ENCODE measurements at regions not wholly inside any gene's neighbourhood (a gene's known extent, or its start where the extent isn't known, plus 50 kb on each side); places are given as distances from the start of the nearest gene placed in this dataset.

DNA sequence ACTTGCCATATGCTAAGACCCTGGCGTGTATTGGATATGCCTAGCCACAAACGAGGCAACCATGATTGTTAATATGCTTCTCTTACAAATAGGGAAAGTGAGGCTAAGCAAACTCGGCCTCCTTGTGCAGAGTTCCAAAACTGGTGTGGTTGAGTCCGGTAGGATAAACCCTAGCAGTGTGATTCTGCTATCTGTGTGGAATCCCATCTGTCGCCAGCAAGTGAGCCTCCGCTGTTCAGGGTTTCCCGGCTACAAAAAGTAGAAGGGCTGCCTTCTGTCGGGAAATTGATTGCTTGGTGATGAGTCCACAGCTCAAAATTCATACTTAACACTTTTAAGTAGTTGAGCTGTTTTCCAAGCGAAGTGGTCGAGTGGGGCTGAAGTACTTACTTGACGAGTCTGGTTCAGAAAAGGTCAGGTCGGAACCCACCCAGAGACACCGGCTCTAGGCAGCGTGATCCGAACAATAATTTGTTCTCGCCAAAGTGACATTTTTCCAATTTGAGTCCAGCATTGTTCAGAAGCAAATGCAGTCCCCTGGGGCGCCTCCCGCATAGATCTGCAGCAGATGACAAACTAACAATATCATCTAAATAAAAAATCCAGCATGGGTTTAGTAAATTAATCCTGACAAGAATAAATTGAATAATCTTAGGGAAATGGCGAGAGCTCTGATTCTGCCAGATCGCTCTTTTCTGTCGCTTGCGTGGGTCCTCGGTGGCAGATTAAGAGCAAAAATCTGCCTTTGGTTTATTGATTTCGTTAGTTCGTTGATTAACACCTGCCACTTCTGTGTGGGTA is 686.7 kb upstream of the RBFOX1 start:
- no peaks in the 10 kb centered on the region for H3K27me3 ChIP-seq
- TF ChIP-seq, protein P1, sequence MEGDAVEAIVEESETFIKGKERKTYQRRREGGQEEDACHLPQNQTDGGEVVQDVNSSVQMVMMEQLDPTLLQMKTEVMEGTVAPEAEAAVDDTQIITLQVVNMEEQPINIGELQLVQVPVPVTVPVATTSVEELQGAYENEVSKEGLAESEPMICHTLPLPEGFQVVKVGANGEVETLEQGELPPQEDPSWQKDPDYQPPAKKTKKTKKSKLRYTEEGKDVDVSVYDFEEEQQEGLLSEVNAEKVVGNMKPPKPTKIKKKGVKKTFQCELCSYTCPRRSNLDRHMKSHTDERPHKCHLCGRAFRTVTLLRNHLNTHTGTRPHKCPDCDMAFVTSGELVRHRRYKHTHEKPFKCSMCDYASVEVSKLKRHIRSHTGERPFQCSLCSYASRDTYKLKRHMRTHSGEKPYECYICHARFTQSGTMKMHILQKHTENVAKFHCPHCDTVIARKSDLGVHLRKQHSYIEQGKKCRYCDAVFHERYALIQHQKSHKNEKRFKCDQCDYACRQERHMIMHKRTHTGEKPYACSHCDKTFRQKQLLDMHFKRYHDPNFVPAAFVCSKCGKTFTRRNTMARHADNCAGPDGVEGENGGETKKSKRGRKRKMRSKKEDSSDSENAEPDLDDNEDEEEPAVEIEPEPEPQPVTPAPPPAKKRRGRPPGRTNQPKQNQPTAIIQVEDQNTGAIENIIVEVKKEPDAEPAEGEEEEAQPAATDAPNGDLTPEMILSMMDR (IDR thresholded peaks at IDR 0.05) = no peak
- no peak for TF ChIP-seq POLR2A (IDR thresholded peaks at IDR 0.05)
- no peaks in the 10 kb centered on the region for H3K36me3 ChIP-seq (ENCODE audit: low read depth, missing control alignments)
- no peak overlapping the region for H3K4me3 ChIP-seq
- no peak for DNase-seq
- H3K27ac ChIP-seq = no peak overlapping the region
- no peaks in the 10 kb centered on the region for H3K9me3 ChIP-seq
- intact Hi-C loops (cut with DNase I; ENCODE audit: low total_unique reads) = loop anchor here (10.0 kb wide), 1 partner anchor 1411 kb away; no protein-coding TSS in a partner anchor
- WGBS, 2 donors = 65 to 76% methylated on average over 25 of the region's 25 CpGs
- H3K4me1 ChIP-seq = no peaks in the 10 kb centered on the region

GRCh38 chr16:6644916-6645315 is 687.7 kb upstream of the RBFOX1 start:
- 62 to 70% methylated on average over 4 of the region's 4 CpGs for WGBS, 2 donors
- Histone ChIP-seq H3K27ac (no peak overlapping the region), H3K27me3 (no peaks in the 10 kb centered on the region), H3K36me3 (ENCODE audit: low read depth, missing control alignments) (no peaks in the 10 kb centered on the region), H3K4me3 (no peak overlapping the region), H3K9me3 (no peaks in the 10 kb centered on the region), H3K4me1 (no peaks in the 10 kb centered on the region)
- no peak for DNase-seq
- no peak for TF ChIP-seq POLR2A (IDR thresholded peaks at IDR 0.05)
- intact Hi-C loops (cut with DNase I; ENCODE audit: low total_unique reads) = loop anchor here (10.0 kb wide), 1 partner anchor 1410 kb away; no protein-coding TSS in a partner anchor

DNA sequence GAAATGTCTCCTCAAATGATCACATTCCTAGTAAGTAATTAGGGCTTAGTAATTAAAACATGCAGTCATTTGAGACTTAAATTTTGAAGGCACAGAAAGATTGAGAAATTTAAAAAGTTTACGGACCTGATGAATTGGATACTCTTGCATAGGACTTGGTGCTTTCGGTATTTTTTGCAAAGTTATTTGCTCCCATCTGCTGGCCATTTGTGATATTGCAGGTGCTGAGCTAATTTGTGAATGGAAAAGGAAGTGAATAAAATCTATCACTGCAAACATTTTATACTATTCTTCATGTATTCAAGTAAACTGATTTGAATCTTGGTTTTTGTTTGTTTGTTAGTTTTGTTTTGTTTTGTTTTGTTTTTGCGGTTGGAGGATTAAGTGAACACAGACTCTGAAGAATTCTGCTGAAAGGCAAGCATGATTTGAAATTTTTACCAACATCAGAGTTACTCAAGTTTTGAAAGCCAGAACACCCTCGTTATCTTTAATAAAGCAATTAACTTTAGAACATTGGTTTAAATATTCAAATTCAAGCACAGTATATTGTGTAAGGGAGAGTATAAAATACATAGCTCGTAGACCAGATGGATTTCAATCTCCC is 689.5 kb upstream of the RBFOX1 start:
- WGBS, 2 donors = 11 to 17% methylated on average over 5 of the region's 5 CpGs
- DNase-seq = peak; percentile 78
- TF ChIP-seq POLR2A (IDR thresholded peaks at IDR 0.05) = no peak
- TF ChIP-seq, protein P1 (IDR thresholded peaks at IDR 0.05) = peak; percentile 76 to 98 (median 89)
- intact Hi-C loops (cut with DNase I; ENCODE audit: low total_unique reads) = loop anchor here (10.0 kb wide), 1 partner anchor 1408 kb away; no protein-coding TSS in a partner anchor
- H3K9me3 ChIP-seq = no peaks in the 10 kb centered on the region
- no peak overlapping the region for H3K27ac ChIP-seq
- H3K4me3 ChIP-seq = no peak overlapping the region
- H3K27me3 ChIP-seq = no peaks in the 10 kb centered on the region
- no peaks in the 10 kb centered on the region for H3K4me1 ChIP-seq
- no peaks in the 10 kb centered on the region for H3K36me3 ChIP-seq (ENCODE audit: low read depth, missing control alignments)

- no peaks in the 10 kb centered on the region for H3K4me1 ChIP-seq
- no peaks in the 10 kb centered on the region for H3K36me3 ChIP-seq (ENCODE audit: low read depth, missing control alignments)
- no peak for DNase-seq
- TF ChIP-seq, protein P1 (IDR thresholded peaks at IDR 0.05) = no peak
- no peak for TF ChIP-seq POLR2A (IDR thresholded peaks at IDR 0.05)
- WGBS, 2 donors = 19 to 40% methylated on average over 9 of the region's 9 CpGs
- intact Hi-C loops (cut with DNase I; ENCODE audit: low total_unique reads) = loop anchor here (10.0 kb wide), 1 partner anchor 1407 kb away; no protein-coding TSS in a partner anchor
- H3K27ac ChIP-seq = no peak overlapping the region
- H3K4me3 ChIP-seq = no peak overlapping the region
- H3K9me3 ChIP-seq = no peaks in the 10 kb centered on the region
- no peaks in the 10 kb centered on the region for H3K27me3 ChIP-seq
Observed at GRCh38 chr16:6642271-6642670, 690.4 kb upstream of the RBFOX1 start.

- H3K4me3 ChIP-seq = no peak overlapping the region
- H3K9me3 ChIP-seq = no peaks in the 10 kb centered on the region
- intact Hi-C loops (cut with DNase I; ENCODE audit: low total_unique reads) = loop anchor here (10.0 kb wide), 1 partner anchor 1406 kb away; no protein-coding TSS in a partner anchor
- TF ChIP-seq, protein P1 (IDR thresholded peaks at IDR 0.05) = no peak
- no peak for TF ChIP-seq POLR2A (IDR thresholded peaks at IDR 0.05)
- WGBS, 2 donors = 52 to 75% methylated on average over 10 of the region's 10 CpGs
- no peak overlapping the region for H3K27ac ChIP-seq
- no peaks in the 10 kb centered on the region for H3K27me3 ChIP-seq
- H3K4me1 ChIP-seq = no peaks in the 10 kb centered on the region
- no peaks in the 10 kb centered on the region for H3K36me3 ChIP-seq (ENCODE audit: low read depth, missing control alignments)
- DNase-seq = no peak
Observed at GRCh38 chr16:6641091-6641490, 691.6 kb upstream of the RBFOX1 start.
